Left lung (tissue), 4 donors: ENCODE measurements at regions not wholly inside any gene's neighbourhood (a gene's known extent, or its start where the extent isn't known, plus 50 kb on each side); places are given as distances from the start of the nearest gene placed in this dataset.
A peak's percentile ranks its signal among the peaks of the same experiment; 100 is the strongest.

Source experiments
- ATAC-seq: fragments of 200-7000 bp; cut with Tn5 transposase; one replicate; pipeline ENCODE4 v1.9.1; 2020; ENCODE audit warnings: moderate library complexity
- DNase-seq, 4 donors: peaks; one replicate each; pipeline ENCODE4 v3.0.0-alpha.2; 2013 to 2020
- H3K27ac ChIP-seq, 2 donors: fragments of 200-600 bp; sonication (generic) in 1 of 2; one replicate each; pipeline versions ENCODE4 v1.5.0 to v1.8.0; 2020 to 2021
- H3K27me3 ChIP-seq, 2 donors: fragments of 200-600 bp; sonication (generic) in 1 of 2; one replicate each; pipeline versions ENCODE4 v1.5.0 to v1.8.0; 2020 to 2021
- H3K36me3 ChIP-seq, 2 donors: fragments of 200-600 bp; sonication (generic) in 1 of 2; one replicate each; pipeline versions ENCODE4 v1.5.0 to v1.8.0; 2020 to 2021
- H3K4me1 ChIP-seq, 2 donors: fragments of 200-600 bp; one replicate each; pipeline ENCODE4 v1.8.0; 2021
- H3K4me3 ChIP-seq, 2 donors: fragments of 200-600 bp; sonication (generic) in 1 of 2; one replicate each; pipeline versions ENCODE4 v1.5.0 to v1.8.0; 2020 to 2021; ENCODE audit warnings: mild to moderate bottlenecking in 1 of 2
- H3K9me3 ChIP-seq, 2 donors: fragments of 200-600 bp; sonication (generic) in 1 of 2; one replicate each; pipeline versions ENCODE4 v1.5.0 to v1.8.0; 2020 to 2021
- intact Hi-C, 2 donors: fragments of 100-400 bp; cut with DNase I; formaldehyde crosslinking; loops; one replicate each; pipeline versions ENCODE4 v1.11.2 to v1.14.2; 2022
- TF ChIP-seq, protein P1 (sequence below), 2 donors: fragments of 200-600 bp; sonication (generic) in 1 of 2; IDR thresholded peaks; one replicate each; pipeline versions ENCODE4 v1.5.0 to v1.8.0; 2021; ENCODE audit warnings: antibody characterized with exemption in 2 of 2
- donor health status: DM: no; HTN: yes; CAD: no.
- donor health status: DM: no; HTN: no; CAD: no.

DNA sequence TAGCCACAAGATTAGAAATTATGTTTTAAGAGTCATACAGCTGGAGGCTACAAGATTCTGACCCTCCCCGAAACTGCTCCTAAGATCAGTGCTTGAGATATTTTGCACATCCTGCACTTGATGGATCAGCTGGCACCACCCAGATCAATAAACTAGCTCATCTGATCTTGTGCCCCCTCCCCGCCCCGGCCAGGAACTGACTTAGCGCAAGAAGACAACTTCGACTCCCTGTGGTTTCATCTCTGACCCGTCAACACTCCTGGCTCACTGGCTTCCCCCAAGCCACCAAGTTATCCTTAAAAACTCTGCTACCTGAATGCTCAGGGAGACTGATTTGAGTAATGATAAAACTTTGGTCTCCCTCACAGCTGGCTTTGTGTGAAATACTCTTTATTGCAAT lies 73.5 kb upstream of the NPSR1 start:
- Histone ChIP-seq H3K4me1 (no peaks in the 10 kb centered on the region), H3K36me3 (no peaks in the 10 kb centered on the region), H3K27ac (no peak overlapping the region), H3K4me3 (no peak overlapping the region), H3K9me3 (peaks cover 0 to 4% of the 10 kb centered on the region in 2 donors), H3K27me3 (no peaks in the 10 kb centered on the region)
- intact Hi-C loops, result no loop called here
- peak in 1 of 4 donors; percentile 54 for DNase-seq
- TF ChIP-seq, protein P1, sequence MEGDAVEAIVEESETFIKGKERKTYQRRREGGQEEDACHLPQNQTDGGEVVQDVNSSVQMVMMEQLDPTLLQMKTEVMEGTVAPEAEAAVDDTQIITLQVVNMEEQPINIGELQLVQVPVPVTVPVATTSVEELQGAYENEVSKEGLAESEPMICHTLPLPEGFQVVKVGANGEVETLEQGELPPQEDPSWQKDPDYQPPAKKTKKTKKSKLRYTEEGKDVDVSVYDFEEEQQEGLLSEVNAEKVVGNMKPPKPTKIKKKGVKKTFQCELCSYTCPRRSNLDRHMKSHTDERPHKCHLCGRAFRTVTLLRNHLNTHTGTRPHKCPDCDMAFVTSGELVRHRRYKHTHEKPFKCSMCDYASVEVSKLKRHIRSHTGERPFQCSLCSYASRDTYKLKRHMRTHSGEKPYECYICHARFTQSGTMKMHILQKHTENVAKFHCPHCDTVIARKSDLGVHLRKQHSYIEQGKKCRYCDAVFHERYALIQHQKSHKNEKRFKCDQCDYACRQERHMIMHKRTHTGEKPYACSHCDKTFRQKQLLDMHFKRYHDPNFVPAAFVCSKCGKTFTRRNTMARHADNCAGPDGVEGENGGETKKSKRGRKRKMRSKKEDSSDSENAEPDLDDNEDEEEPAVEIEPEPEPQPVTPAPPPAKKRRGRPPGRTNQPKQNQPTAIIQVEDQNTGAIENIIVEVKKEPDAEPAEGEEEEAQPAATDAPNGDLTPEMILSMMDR (IDR thresholded peaks at IDR 0.05), result no peak
- ATAC-seq, result no peak

DNA sequence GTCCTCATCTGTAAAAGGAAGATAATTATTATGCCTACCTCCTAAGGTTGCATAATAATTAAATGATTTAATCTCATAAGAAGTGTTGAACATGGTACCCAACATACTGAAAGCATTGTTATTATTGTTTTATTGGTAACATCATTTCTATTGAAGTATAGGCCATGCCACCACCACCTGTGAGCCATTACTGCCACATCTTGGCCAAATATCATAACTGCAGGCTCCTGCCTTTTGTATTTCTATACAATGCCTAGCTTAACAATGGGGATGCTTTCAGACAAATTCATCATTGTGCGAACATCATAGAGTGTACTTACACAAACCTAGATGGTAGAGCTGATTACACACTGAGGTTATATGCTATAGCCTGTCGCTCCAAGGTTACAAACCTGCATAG lies 61.1 kb upstream of the NPSR1 start:
- Histone ChIP-seq H3K36me3 (no peaks in the 10 kb centered on the region), H3K27ac (no peak overlapping the region), H3K9me3 (no peaks in the 10 kb centered on the region), H3K4me1 (no peaks in the 10 kb centered on the region), H3K27me3 (no peaks in the 10 kb centered on the region), H3K4me3 (no peak overlapping the region)
- intact Hi-C loops, result no loop called here
- ATAC-seq (no peak), DNase-seq (no peak)
- TF ChIP-seq, protein P1 (IDR thresholded peaks at IDR 0.05), result no peak

DNA sequence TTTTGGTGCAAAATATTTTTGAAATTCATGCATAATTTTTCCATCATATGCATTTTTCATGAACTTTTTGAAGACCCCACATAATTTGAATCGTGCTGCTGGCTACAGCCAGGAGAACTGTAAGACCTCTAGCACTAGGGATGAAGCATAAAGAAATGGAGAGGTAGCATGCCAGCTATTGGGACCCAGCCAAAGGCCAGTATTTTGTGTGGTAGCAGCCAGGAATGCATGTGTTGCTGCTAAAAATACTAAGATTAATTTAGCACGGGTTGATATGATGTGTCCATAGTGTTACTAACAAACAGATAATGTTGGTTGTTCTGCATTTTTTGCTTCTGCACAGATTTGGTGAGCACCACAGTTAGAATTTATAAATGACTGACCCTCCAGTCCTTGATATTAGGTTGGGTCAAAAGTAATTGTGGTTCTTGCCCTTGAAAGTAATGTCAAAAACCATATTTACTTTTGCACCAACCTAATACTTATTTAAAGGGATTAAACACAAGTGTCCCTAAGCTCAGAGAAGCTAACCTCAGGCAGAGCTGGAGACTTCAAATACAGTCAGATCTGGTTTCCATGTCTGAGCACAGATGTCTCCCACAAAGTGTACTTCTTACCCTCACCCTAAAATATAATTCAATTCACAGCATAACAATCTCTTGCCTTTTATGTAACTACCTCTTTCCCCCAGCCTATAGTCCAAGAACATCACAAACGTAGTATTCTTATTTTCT lies 54.1 kb upstream of the NPSR1 start:
- ATAC-seq, result no peak
- intact Hi-C loops, result no loop called here

More for the DNA sequence above, 54.1 kb upstream of the NPSR1 start:
- Histone ChIP-seq H3K9me3 (peaks cover 0 to 2% of the 10 kb centered on the region in 2 donors), H3K27ac (no peak overlapping the region), H3K27me3 (no peaks in the 10 kb centered on the region), H3K4me3 (no peak overlapping the region), H3K4me1 (no peaks in the 10 kb centered on the region), H3K36me3 (no peaks in the 10 kb centered on the region)
- DNase-seq, result no peak
- TF ChIP-seq, protein P1 (IDR thresholded peaks at IDR 0.05), result no peak
